ENCODE measurements at regions not wholly inside any gene's neighbourhood (a gene's known extent, or its start where the extent isn't known, plus 50 kb on each side); places are given as distances from the start of the nearest gene placed in this dataset.

GRCh38 chr4:11608992-11609391 is 180.3 kb upstream of the HS3ST1 start:
- Histone ChIP-seq H3K9me3 (ENCODE audit: control insufficient read depth in 2 of 2, low read length in 2 of 2) (no peaks in the 10 kb centered on the region), H3K4me3 (ENCODE audit: low read length in 2 of 2) (no peak overlapping the region), H3K27ac (ENCODE audit: low read depth in 2 of 2, low read length in 2 of 2) (no peak overlapping the region), H3K27me3 (ENCODE audit: control insufficient read depth in 2 of 2, insufficient read depth in 2 of 2, low read length in 2 of 2) (no peaks in the 10 kb centered on the region), H3K36me3 (ENCODE audit: control insufficient read depth in 2 of 2, insufficient read depth in 2 of 2, low read length in 2 of 2) (no peaks in the 10 kb centered on the region), H3K9ac (ENCODE audit: low read depth in 1 of 2, low read length in 2 of 2) (no peak overlapping the region), H3K4me1 (ENCODE audit: control insufficient read depth in 2 of 2, insufficient read depth in 2 of 2, low read length in 2 of 2) (peaks cover 0 to 10% of the 10 kb centered on the region in 2 donors)

DNA sequence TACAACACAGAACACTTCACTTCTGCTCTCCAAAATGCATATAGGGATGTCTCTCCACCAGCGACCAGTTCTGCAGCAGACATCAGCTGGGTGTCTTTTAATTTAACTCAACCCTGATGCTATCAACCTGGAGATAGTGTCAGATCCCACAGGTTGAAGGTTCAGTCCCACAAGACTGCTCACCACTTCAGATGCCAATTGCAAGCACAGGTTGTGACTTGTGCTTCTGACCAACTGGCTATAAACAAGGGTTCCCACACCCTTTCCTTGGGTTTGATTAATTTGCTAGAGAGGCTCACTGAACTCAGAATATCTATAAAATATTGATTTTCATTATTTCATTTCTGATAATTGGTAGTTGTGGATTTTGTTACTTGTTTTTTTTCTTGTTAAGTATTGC is 177.4 kb upstream of the HS3ST1 start:
- Histone ChIP-seq H3K36me3 (ENCODE audit: control insufficient read depth in 2 of 2, insufficient read depth in 2 of 2, low read length in 2 of 2) (no peaks in the 10 kb centered on the region), H3K9ac (ENCODE audit: low read depth in 1 of 2, low read length in 2 of 2) (no peak overlapping the region)

GRCh38 chr4:11605597-11605996 is 176.9 kb upstream of the HS3ST1 start:
- Histone ChIP-seq H3K27me3 (ENCODE audit: control insufficient read depth in 2 of 2, insufficient read depth in 2 of 2, low read length in 2 of 2) (no peaks in the 10 kb centered on the region), H3K9me3 (ENCODE audit: control insufficient read depth in 2 of 2, low read length in 2 of 2) (no peaks in the 10 kb centered on the region), H3K36me3 (ENCODE audit: control insufficient read depth in 2 of 2, insufficient read depth in 2 of 2, low read length in 2 of 2) (no peaks in the 10 kb centered on the region), H3K9ac (ENCODE audit: low read depth in 1 of 2, low read length in 2 of 2) (no peak overlapping the region), H3K4me3 (ENCODE audit: low read length in 2 of 2) (no peak overlapping the region), H3K4me1 (ENCODE audit: control insufficient read depth in 2 of 2, insufficient read depth in 2 of 2, low read length in 2 of 2) (peaks cover 0 to 4% of the 10 kb centered on the region in 2 donors), H3K27ac (ENCODE audit: low read depth in 2 of 2, low read length in 2 of 2) (no peak overlapping the region)

More for the DNA sequence above, 177.4 kb upstream of the HS3ST1 start:
- Histone ChIP-seq H3K27me3 (ENCODE audit: control insufficient read depth in 2 of 2, insufficient read depth in 2 of 2, low read length in 2 of 2) (no peaks in the 10 kb centered on the region), H3K4me1 (ENCODE audit: control insufficient read depth in 2 of 2, insufficient read depth in 2 of 2, low read length in 2 of 2) (peaks cover 0 to 4% of the 10 kb centered on the region in 2 donors), H3K9me3 (ENCODE audit: control insufficient read depth in 2 of 2, low read length in 2 of 2) (no peaks in the 10 kb centered on the region), H3K4me3 (ENCODE audit: low read length in 2 of 2) (no peak overlapping the region), H3K27ac (ENCODE audit: low read depth in 2 of 2, low read length in 2 of 2) (no peak overlapping the region)

DNA sequence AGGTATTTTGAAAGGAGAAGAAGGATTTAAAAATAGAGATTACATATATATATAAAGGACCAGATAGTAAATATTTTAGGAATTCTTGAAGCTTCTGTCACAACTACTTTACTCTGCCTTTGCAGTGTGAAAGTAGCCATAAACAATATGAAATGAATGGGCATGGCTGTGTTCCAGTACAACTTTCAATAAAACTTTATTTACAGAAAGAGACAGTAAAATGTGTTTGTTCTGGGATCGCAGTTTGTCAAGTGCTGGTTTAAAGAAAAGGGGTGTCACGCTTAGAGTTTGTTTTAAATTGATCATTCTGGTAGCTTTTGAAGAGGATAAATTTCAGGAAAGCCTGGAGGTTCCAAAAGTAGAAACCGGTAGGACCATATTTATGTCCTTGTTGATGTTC is 176.1 kb upstream of the HS3ST1 start:
- no peak overlapping the region for H3K4me3 ChIP-seq (ENCODE audit: low read length in 2 of 2)
- H3K9me3 ChIP-seq (ENCODE audit: control insufficient read depth in 2 of 2, low read length in 2 of 2): no peaks in the 10 kb centered on the region
- peaks cover 0 to 4% of the 10 kb centered on the region in 2 donors for H3K4me1 ChIP-seq (ENCODE audit: control insufficient read depth in 2 of 2, insufficient read depth in 2 of 2, low read length in 2 of 2)
- no peak overlapping the region for H3K27ac ChIP-seq (ENCODE audit: low read depth in 2 of 2, low read length in 2 of 2)
- no peak overlapping the region for H3K9ac ChIP-seq (ENCODE audit: low read depth in 1 of 2, low read length in 2 of 2)
- H3K36me3 ChIP-seq (ENCODE audit: control insufficient read depth in 2 of 2, insufficient read depth in 2 of 2, low read length in 2 of 2): no peaks in the 10 kb centered on the region
- no peaks in the 10 kb centered on the region for H3K27me3 ChIP-seq (ENCODE audit: control insufficient read depth in 2 of 2, insufficient read depth in 2 of 2, low read length in 2 of 2)

DNA sequence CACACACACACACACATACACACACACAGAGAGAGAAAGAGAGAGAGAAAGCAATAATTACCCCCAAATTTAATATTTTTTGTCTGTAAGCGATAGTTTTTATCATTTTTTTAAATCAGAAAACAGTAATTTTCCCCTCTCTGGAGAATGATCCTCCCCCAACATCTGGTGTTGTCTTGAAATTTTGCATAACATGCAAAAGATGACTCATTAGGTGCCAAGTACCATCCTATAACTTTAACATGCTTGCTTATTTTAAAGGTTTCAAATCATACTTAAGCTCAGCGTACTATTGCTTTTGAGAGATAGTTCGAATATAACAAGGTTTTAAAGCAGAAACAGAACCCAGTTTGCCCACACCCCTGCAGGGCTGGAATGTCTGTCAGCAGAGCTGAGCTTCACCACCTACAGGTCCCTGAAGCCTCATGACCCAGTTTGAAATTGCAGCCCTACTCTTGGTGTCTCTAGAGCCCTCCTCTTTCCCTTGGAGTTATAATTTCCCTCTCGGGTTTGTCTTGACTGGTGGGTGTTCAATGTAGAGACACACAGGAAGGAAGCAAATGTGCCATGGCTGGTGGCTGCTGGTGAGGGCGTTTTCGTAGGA is 175.0 kb upstream of the HS3ST1 start:
- H3K4me3 ChIP-seq (ENCODE audit: low read length in 2 of 2): no peak overlapping the region
- no peaks in the 10 kb centered on the region for H3K27me3 ChIP-seq (ENCODE audit: control insufficient read depth in 2 of 2, insufficient read depth in 2 of 2, low read length in 2 of 2)
- H3K4me1 ChIP-seq (ENCODE audit: control insufficient read depth in 2 of 2, insufficient read depth in 2 of 2, low read length in 2 of 2): peaks cover 0 to 4% of the 10 kb centered on the region in 2 donors
- no peaks in the 10 kb centered on the region for H3K36me3 ChIP-seq (ENCODE audit: control insufficient read depth in 2 of 2, insufficient read depth in 2 of 2, low read length in 2 of 2)
- no peaks in the 10 kb centered on the region for H3K9me3 ChIP-seq (ENCODE audit: control insufficient read depth in 2 of 2, low read length in 2 of 2)
- no peak overlapping the region for H3K27ac ChIP-seq (ENCODE audit: low read depth in 2 of 2, low read length in 2 of 2)
- H3K9ac ChIP-seq (ENCODE audit: low read depth in 1 of 2, low read length in 2 of 2): no peak overlapping the region

DNA sequence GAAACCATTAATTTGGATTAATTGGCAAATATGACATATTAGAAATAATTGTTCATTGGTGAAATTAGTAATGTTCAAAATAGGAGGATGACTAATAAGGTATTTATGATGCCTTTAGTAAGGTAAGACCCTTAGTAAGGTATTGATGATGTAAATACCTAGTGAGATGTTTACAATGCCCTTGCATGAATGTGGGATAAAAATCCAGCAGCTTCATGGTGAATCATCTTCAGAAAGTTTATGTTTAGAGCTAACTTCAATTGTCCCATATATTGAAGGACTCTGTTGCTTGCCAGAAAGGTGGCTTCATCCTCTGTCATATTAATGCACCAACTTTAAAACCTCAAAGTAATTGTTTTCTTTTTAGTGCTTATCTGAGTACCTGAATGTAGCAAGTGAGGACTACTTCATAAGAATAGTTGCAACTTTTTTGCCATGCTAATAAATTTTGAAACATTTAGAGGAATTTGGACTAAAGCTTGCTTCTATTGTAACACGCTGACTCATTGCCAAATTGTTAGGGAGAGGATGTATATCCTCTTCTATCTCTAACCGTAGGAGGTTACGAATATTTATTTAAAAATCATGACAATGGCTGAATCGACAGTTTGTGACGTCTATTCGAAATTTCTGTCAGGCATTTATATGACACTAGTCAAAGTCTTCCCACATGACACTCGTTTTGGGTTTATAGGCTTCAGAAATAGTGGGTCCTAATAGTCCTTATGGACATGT is 174.1 kb upstream of the HS3ST1 start:
- Histone ChIP-seq H3K27me3 (ENCODE audit: control insufficient read depth in 2 of 2, insufficient read depth in 2 of 2, low read length in 2 of 2) (no peaks in the 10 kb centered on the region), H3K27ac (ENCODE audit: low read depth in 2 of 2, low read length in 2 of 2) (no peak overlapping the region), H3K4me1 (ENCODE audit: control insufficient read depth in 2 of 2, insufficient read depth in 2 of 2, low read length in 2 of 2) (peaks cover 0 to 4% of the 10 kb centered on the region in 2 donors), H3K9ac (ENCODE audit: low read depth in 1 of 2, low read length in 2 of 2) (no peak overlapping the region), H3K4me3 (ENCODE audit: low read length in 2 of 2) (no peak overlapping the region), H3K36me3 (ENCODE audit: control insufficient read depth in 2 of 2, insufficient read depth in 2 of 2, low read length in 2 of 2) (no peaks in the 10 kb centered on the region), H3K9me3 (ENCODE audit: control insufficient read depth in 2 of 2, low read length in 2 of 2) (no peaks in the 10 kb centered on the region)

- Histone ChIP-seq H3K27me3 (ENCODE audit: control insufficient read depth in 2 of 2, insufficient read depth in 2 of 2, low read length in 2 of 2) (no peaks in the 10 kb centered on the region), H3K9ac (ENCODE audit: low read depth in 1 of 2, low read length in 2 of 2) (no peak overlapping the region), H3K4me3 (ENCODE audit: low read length in 2 of 2) (no peak overlapping the region), H3K27ac (ENCODE audit: low read depth in 2 of 2, low read length in 2 of 2) (no peak overlapping the region), H3K36me3 (ENCODE audit: control insufficient read depth in 2 of 2, insufficient read depth in 2 of 2, low read length in 2 of 2) (no peaks in the 10 kb centered on the region), H3K9me3 (ENCODE audit: control insufficient read depth in 2 of 2, low read length in 2 of 2) (no peaks in the 10 kb centered on the region), H3K4me1 (ENCODE audit: control insufficient read depth in 2 of 2, insufficient read depth in 2 of 2, low read length in 2 of 2) (no peaks in the 10 kb centered on the region)
These were observed 170.4 kb upstream of the HS3ST1 start for GRCh38 chr4:11599064-11599463.

DNA sequence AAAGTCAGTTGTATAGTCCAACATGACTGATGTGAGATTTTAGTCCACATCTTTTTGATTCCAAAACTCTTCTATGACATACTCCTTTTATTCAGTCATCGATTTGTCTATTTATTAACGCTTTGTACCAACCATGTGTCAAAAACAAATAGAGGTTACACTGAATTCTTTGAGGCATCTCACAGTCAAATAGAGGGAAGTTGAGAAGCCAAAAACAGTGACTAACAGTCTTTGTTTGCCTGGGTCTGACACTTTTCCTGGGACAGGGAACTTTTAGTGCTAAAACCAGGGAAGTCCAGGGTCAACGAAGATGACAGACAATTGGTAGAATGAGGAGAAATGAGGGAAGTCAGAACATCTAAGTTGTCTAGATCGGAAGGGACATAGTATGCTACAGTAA is 169.9 kb upstream of the HS3ST1 start:
- no peak overlapping the region for H3K27ac ChIP-seq (ENCODE audit: low read depth in 2 of 2, low read length in 2 of 2)
- no peaks in the 10 kb centered on the region for H3K27me3 ChIP-seq (ENCODE audit: control insufficient read depth in 2 of 2, insufficient read depth in 2 of 2, low read length in 2 of 2)
- no peak overlapping the region for H3K9ac ChIP-seq (ENCODE audit: low read depth in 1 of 2, low read length in 2 of 2)
- no peaks in the 10 kb centered on the region for H3K36me3 ChIP-seq (ENCODE audit: control insufficient read depth in 2 of 2, insufficient read depth in 2 of 2, low read length in 2 of 2)
- H3K4me3 ChIP-seq (ENCODE audit: low read length in 2 of 2): no peak overlapping the region
- H3K4me1 ChIP-seq (ENCODE audit: control insufficient read depth in 2 of 2, insufficient read depth in 2 of 2, low read length in 2 of 2): no peaks in the 10 kb centered on the region
- no peaks in the 10 kb centered on the region for H3K9me3 ChIP-seq (ENCODE audit: control insufficient read depth in 2 of 2, low read length in 2 of 2)

DNA sequence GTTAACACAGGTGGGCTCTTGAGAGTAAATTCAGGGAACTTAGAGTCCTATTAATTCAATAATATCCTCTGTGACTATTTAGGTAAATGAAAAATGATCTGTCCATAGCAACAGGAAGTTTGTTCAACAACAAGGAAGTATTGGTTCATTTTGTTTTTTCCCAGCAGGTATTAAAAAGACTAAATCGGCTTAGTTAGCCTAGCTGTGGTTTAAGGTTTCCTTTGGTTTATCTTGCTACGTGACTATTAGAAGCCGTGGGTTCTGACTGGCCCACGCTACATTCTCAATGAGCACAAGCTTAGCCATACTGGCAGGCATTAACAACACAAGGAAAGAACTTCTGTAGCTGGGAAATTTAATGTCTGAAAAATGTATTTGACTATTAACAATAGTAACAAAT is 168.8 kb upstream of the HS3ST1 start:
- no peaks in the 10 kb centered on the region for H3K9me3 ChIP-seq (ENCODE audit: control insufficient read depth in 2 of 2, low read length in 2 of 2)
- H3K27me3 ChIP-seq (ENCODE audit: control insufficient read depth in 2 of 2, insufficient read depth in 2 of 2, low read length in 2 of 2): no peaks in the 10 kb centered on the region
- no peak overlapping the region for H3K9ac ChIP-seq (ENCODE audit: low read depth in 1 of 2, low read length in 2 of 2)
- no peaks in the 10 kb centered on the region for H3K36me3 ChIP-seq (ENCODE audit: control insufficient read depth in 2 of 2, insufficient read depth in 2 of 2, low read length in 2 of 2)
- no peaks in the 10 kb centered on the region for H3K4me1 ChIP-seq (ENCODE audit: control insufficient read depth in 2 of 2, insufficient read depth in 2 of 2, low read length in 2 of 2)
- no peak overlapping the region for H3K4me3 ChIP-seq (ENCODE audit: low read length in 2 of 2)
- H3K27ac ChIP-seq (ENCODE audit: low read depth in 2 of 2, low read length in 2 of 2): no peak overlapping the region

GRCh38 chr4:11596989-11597388 is 168.3 kb upstream of the HS3ST1 start:
- Histone ChIP-seq H3K36me3 (ENCODE audit: control insufficient read depth in 2 of 2, insufficient read depth in 2 of 2, low read length in 2 of 2) (no peaks in the 10 kb centered on the region), H3K9ac (ENCODE audit: low read depth in 1 of 2, low read length in 2 of 2) (no peak overlapping the region), H3K4me3 (ENCODE audit: low read length in 2 of 2) (no peak overlapping the region), H3K27me3 (ENCODE audit: control insufficient read depth in 2 of 2, insufficient read depth in 2 of 2, low read length in 2 of 2) (no peaks in the 10 kb centered on the region), H3K27ac (ENCODE audit: low read depth in 2 of 2, low read length in 2 of 2) (no peak overlapping the region), H3K4me1 (ENCODE audit: control insufficient read depth in 2 of 2, insufficient read depth in 2 of 2, low read length in 2 of 2) (no peaks in the 10 kb centered on the region), H3K9me3 (ENCODE audit: control insufficient read depth in 2 of 2, low read length in 2 of 2) (no peaks in the 10 kb centered on the region)
